ENCODE measurements at regions not wholly inside any gene's neighbourhood (a gene's known extent, or its start where the extent isn't known, plus 50 kb on each side); places are given as distances from the start of the nearest gene placed in this dataset.

DNA sequence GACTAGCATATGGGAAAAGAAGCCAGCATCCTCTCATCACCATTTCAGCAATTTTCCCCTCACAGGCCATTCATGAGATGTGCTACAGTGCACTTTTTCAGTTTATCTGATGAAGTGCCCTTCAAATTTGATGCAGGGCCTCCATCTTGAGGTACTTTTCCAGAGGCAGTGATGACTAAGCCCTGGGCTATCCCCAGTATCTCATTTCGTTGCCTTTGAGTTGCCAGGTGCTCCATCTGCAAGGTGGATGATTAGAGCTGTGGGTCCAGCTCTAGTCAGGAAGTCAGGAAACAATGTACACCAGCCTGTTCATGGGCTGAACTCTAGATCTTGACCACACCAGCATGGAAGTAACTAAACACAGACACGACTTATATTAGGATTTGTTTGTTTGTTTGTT is 425.2 kb downstream of the METTL4 start:
- no peak overlapping the region for H3K27ac ChIP-seq
- TF ChIP-seq CTCF (IDR thresholded peaks at IDR 0.05), result no peak
- H3K36me3 ChIP-seq, result no peaks in the 10 kb centered on the region
- H3K4me3 ChIP-seq, result no peak overlapping the region
- DNase-seq (ENCODE audit: low spot score in 2 of 2), result no peak
- H3K9me3 ChIP-seq, result peaks cover 0 to 3% of the 10 kb centered on the region in 2 donors
- intact Hi-C loops (cut with DNase I), result no loop called here
- H3K4me1 ChIP-seq, result no peaks in the 10 kb centered on the region
- no peaks in the 10 kb centered on the region for H3K27me3 ChIP-seq

GRCh38 chr18:2146754-2147153 is 424.6 kb downstream of the METTL4 start:
- intact Hi-C loops (cut with DNase I), result no loop called here
- Histone ChIP-seq H3K27ac (no peak overlapping the region), H3K27me3 (no peaks in the 10 kb centered on the region), H3K9me3 (peaks cover 0 to 3% of the 10 kb centered on the region in 2 donors), H3K4me1 (no peaks in the 10 kb centered on the region), H3K4me3 (no peak overlapping the region), H3K36me3 (no peaks in the 10 kb centered on the region)
- no peak for DNase-seq (ENCODE audit: low spot score in 2 of 2)
- no peak for TF ChIP-seq CTCF (IDR thresholded peaks at IDR 0.05)

- intact Hi-C loops (cut with DNase I), result no loop called here
- no peaks in the 10 kb centered on the region for H3K4me1 ChIP-seq
- no peaks in the 10 kb centered on the region for H3K36me3 ChIP-seq
- no peaks in the 10 kb centered on the region for H3K27me3 ChIP-seq
- DNase-seq (ENCODE audit: low spot score in 2 of 2), result peak in 1 of 2 donors; percentile 76
- H3K9me3 ChIP-seq, result peaks cover 0 to 3% of the 10 kb centered on the region in 2 donors
- H3K4me3 ChIP-seq, result no peak overlapping the region
- no peak for TF ChIP-seq CTCF (IDR thresholded peaks at IDR 0.05)
- H3K27ac ChIP-seq, result no peak overlapping the region
Observed at GRCh38 chr18:2147476-2148230, 423.7 kb downstream of the METTL4 start.

- no peak for TF ChIP-seq CTCF (IDR thresholded peaks at IDR 0.05)
- no peak for DNase-seq (ENCODE audit: low spot score in 2 of 2)
- Histone ChIP-seq H3K27ac (no peak overlapping the region), H3K36me3 (no peaks in the 10 kb centered on the region), H3K4me3 (no peak overlapping the region), H3K27me3 (no peaks in the 10 kb centered on the region), H3K9me3 (peaks cover 0 to 3% of the 10 kb centered on the region in 2 donors), H3K4me1 (no peaks in the 10 kb centered on the region)
- intact Hi-C loops (cut with DNase I), result no loop called here
Observed at GRCh38 chr18:2148823-2149222, 422.5 kb downstream of the METTL4 start.

GRCh38 chr18:2150566-2150965 is 420.7 kb downstream of the METTL4 start:
- H3K27ac ChIP-seq, result no peak overlapping the region
- no peak for TF ChIP-seq CTCF (IDR thresholded peaks at IDR 0.05)
- H3K4me3 ChIP-seq, result no peak overlapping the region
- no peaks in the 10 kb centered on the region for H3K9me3 ChIP-seq
- H3K4me1 ChIP-seq, result no peaks in the 10 kb centered on the region
- H3K36me3 ChIP-seq, result no peaks in the 10 kb centered on the region
- intact Hi-C loops (cut with DNase I), result no loop called here
- DNase-seq (ENCODE audit: low spot score in 2 of 2), result no peak
- no peaks in the 10 kb centered on the region for H3K27me3 ChIP-seq

All from ascending aorta (tissue), 2 donors.